ENCODE measurements at regions not wholly inside any gene's neighbourhood (a gene's known extent, or its start where the extent isn't known, plus 50 kb on each side); places are given as distances from the start of the nearest gene placed in this dataset.

DNA sequence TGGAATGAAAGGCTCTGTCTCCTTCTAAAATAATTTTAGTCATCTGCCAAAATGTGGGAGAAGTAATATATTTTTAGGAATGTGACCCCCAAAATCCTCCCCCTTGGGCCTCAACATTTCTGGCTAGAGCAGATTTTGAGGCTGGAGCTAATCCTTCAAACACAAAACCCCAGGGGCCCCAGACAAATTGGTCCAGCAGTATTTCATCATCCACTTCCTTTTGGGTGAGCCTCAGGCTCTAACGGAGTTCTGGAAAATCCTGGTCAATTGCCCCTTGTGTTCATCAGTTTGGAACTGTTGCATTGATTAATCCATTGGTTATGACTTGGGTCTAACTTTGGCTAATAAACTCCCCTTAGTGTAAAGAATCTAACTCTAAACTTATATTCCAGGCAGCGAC is 67.4 kb upstream of the PCDH19 start:
- TF ChIP-seq, protein P1, sequence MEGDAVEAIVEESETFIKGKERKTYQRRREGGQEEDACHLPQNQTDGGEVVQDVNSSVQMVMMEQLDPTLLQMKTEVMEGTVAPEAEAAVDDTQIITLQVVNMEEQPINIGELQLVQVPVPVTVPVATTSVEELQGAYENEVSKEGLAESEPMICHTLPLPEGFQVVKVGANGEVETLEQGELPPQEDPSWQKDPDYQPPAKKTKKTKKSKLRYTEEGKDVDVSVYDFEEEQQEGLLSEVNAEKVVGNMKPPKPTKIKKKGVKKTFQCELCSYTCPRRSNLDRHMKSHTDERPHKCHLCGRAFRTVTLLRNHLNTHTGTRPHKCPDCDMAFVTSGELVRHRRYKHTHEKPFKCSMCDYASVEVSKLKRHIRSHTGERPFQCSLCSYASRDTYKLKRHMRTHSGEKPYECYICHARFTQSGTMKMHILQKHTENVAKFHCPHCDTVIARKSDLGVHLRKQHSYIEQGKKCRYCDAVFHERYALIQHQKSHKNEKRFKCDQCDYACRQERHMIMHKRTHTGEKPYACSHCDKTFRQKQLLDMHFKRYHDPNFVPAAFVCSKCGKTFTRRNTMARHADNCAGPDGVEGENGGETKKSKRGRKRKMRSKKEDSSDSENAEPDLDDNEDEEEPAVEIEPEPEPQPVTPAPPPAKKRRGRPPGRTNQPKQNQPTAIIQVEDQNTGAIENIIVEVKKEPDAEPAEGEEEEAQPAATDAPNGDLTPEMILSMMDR (IDR thresholded peaks at IDR 0.05) = no peak
- TF ChIP-seq POLR2A (IDR thresholded peaks at IDR 0.05) = no peak
